Ureter (tissue), 1 donor: ENCODE measurements at regions not wholly inside any gene's neighbourhood (a gene's known extent, or its start where the extent isn't known, plus 50 kb on each side); places are given as distances from the start of the nearest gene placed in this dataset.
"Not testable (repeated sequence)": the region's sequence is repeated elsewhere in the genome, so short reads cannot be mapped to it uniquely, and the experiment has no call there.

Experiments
- DNase-seq: peaks from one replicate; pipeline ENCODE4 v3.0.0-alpha.2; 2020; ENCODE audit warnings: low spot score
- donor health status: DM: yes; HTN: yes; CAD: no.

DNA sequence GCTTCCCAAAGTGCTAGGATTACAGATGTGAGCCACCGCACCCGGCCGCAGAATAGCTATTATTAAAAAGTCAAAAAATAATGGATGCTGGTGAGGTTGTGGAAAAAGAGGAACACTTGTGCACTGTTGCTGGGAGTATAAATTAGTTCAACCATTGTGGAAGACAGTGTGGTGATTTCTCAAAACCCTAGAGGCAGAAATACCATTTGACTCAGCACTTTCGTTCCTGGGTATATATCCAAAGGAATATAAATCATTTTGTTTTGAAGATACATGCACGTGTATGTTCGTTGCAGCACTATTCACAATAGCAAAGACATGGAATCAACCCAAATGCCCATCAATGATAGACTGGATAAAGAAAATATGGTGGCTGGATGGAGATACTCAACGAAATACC lies 132.1 kb upstream of the MED13 start:
- DNase-seq = not testable (repeated sequence)

DNA sequence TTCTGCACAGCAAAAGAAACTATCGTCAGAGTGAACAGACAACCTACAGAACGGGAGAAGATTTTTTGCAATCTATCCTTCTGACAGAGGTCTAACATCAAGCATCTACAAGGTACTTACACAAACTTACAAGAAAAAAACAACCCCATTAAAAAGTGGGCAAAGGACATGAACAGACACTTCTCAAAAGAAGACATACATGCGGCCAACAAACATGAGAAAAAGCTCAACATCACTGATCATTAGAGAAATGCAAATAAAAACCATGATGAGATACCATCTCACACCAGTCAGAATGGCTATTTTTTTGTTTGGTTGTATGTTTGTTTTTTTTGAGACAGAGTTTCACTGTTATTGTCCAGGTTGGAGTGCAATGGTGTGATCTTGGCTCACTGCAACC lies 131.5 kb upstream of the MED13 start:
- not testable (repeated sequence) for DNase-seq

DNA sequence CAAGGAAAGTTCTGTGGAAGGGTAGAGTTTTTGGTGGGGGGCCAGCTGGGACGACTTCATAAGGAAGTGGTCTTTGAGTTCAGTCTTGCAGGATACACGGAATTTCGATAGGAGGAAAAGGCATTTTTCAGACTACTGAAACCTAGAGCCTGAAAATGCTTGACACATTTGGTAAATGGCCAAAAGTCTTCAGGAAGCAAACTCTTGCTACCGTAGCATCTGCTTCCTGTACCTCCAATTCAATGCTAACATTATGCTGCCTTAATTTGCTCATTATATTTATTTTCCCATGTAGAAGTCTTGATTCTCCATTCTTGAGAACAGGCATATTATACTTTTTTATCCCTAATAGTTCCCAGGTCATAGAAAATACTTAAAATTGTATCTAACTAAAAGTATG lies 129.3 kb upstream of the MED13 start:
- no peak for DNase-seq

DNA sequence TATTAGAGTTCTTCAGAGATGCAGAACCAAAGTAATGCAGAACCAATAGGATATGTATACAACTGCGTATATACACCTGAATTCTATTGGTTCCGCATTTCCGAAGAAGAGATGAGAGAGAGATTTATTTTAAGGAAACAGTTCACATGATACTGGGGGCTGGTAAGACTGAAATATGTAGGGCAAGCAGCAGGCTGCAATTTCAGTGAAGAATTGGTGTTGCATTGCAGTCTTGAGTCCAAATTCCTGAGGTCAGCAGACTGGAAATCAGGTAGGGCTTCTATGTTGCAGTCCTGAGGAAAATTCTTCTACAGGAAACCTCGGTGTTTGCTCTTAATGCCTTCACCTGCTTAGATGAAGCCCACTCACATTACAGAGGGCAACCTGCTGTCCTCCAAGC lies 128.2 kb upstream of the MED13 start:
- DNase-seq = no peak

DNA sequence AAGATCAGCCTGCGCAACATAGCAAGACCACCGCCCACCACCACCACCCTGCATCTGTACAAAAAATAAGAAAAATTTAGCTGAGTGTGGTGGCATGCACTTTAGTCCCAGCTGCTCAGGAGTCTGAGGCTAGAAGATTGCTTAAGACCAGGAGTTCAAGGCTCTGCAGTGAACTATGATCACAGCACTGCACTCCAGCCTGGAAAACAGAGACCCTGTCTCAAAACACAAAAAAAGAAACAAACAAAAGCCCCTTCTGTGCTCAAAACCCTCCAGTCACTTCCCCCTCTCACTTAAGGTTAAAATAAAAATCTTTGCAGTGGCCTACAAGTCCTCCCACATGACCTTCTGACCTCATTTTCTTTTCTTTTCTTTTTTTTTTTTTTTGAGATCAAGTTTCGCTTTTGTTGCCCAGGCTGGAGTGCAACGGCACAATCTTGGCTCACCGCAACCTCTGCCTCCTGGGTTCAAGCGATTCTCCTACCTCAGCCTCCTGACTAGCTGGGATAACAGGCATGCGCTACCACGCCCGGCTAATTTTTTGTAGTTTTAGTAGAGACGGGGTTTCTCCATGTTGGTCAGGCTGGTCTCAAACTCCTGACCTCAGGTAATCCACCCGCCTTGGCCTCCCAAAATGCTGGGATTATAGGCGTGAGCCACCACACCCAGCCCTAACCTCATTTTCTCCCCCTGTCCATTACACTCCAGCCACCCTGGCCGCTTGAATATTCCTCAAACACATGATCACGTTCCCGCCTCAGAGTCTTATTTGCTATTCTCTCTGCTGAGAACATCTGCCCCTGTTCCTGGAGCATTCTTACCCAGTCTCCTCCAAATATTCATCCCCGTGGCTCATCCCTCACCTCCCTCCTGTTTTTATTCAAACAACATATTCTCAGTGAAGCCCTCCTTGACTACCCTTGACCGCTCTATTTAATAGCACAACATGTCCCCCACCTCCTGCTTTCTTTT lies 126.6 kb upstream of the MED13 start:
- DNase-seq = no peak

DNA sequence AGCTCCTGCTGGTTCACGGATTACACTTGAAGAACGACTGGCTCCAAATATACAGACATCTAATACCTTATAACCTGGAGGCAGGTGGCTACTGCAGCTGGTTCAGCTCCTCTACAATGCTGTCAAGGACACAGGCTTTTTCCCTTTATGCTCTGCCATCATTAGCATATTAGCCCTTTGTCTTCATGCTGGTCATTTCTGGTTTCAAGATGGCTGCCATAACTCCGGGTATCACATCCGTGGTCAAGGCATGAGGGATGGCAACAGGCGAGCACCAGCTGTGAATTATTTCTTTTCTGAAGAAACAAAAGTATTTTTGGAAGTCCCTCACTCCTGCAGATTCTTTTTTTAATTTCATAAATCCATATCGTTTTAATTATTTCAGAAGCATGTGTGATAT lies 124.3 kb upstream of the MED13 start:
- DNase-seq = no peak

DNA sequence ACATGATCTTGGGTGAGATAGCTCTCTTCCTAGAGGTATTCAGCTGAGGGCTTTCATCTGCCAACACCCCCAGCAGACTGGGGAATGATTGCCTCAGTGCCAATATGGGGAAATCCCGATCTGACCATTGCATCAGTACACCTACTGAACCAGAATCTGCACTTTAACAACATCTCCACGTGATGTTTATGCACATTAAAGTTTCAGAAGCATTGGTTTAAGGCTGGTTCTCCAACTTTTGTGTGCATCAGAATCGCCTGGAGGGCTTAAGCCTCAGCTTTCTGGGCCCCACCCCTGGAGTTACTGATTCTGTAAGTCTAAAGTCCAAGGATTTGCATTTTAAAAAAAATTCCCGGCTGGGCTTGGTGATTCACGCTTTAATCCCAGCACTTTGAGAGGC lies 123.6 kb upstream of the MED13 start:
- DNase-seq = no peak

DNA sequence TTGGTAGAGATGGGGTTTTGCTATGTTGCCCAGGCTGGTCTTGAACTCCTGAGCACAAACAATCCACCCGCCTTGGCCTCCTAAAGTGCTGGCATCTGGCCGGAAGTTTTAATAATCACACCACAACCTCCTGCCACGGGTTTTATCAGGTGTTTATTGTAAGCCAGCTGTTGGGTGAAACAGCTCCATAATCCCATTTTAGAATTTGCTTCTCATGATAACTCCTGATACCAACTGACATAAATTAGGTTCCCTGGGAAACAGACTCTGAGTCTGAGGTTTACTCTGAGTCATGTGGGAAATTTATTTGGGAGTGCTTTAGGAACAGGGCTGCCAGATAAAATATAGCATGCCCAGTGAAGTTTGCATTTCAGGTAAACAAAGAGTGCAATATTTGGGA lies 122.6 kb upstream of the MED13 start:
- no peak for DNase-seq

DNA sequence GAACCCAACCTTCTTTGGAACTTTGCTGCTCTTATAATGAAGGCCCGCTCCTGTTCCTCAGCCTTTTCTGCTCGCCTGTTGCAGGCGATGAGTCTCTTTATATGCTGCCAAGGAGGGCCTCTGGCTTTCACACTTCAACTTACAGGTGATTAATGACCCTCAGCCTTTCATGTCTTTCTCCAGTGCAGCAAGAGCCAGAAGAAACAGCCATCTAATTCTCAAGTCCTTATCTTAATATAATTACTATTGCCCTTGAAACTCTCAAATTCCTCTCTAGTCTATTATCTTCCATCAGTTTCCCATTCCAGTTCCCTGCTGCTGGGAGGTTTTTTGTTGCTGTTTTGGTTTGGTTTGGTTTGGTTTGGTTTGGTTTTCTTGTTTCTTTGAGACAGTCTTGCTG lies 121.8 kb upstream of the MED13 start:
- DNase-seq = no peak

DNA sequence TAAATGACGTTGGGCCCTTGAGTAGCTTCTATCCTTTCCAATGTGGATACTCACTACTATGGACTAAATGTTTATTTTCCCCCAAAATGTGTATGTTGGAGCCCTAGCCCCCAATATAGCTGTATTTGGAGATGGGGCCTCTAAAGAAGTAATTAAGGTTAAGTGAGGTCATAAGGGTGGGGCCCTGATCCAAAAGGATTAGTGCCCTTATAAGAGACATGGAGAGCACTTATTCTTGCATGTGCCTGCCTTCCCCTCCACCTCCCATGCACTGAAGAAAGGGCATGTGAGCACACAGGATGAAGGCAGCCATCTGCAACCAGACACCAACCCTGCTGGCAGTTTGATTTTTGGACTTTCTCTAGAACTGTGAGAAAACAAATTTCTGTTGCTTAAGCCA lies 115.7 kb upstream of the MED13 start:
- no peak for DNase-seq

DNA sequence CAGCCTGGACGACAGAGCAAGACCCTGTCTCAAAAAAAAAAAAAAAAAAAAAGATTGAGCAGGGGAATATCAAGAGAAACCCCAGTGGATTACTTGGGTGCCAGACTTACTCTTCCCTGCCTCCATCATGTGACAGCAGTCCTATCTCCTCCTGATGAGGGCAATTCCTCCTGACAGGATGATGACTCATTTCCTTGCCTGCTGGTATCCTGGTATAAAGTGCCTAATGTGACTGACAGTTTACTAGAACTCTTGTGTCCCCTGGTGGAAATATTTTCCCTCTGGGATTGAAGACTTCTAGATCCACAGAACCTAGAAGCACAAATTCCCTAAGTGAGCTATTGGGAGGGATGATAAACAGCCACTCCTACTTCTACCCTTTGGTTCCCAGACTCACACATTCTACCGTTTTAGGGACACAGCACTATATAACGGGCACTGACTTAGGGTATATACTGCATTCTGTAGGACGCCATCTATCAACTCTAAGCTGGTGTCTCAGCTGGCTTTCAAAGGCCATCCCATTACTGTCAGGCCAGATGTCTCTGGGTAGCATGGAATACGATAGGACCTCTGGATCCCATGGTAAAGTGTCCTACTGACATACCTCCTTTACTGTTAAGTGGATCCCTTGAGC lies 114.6 kb upstream of the MED13 start:
- DNase-seq = no peak

DNA sequence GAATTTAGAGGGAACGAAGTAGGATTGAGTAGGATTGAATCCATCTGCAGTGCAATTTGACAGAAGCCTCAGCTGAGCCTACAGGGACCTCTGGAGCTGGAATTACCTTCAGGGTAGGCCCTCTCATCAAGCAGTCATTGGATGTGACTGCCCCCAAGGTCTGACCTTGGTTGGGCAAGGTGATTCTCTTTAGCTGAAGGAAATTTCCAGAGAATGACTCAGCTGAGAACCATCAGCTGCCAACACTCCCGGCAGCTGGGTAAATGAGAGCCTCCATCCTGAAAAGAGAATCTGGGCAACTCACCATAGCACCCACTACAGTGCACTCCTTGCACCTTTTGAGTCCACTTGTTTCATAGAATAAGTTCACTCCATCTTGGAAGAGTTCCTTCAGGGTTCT lies 113.5 kb upstream of the MED13 start:
- DNase-seq = no peak

DNA sequence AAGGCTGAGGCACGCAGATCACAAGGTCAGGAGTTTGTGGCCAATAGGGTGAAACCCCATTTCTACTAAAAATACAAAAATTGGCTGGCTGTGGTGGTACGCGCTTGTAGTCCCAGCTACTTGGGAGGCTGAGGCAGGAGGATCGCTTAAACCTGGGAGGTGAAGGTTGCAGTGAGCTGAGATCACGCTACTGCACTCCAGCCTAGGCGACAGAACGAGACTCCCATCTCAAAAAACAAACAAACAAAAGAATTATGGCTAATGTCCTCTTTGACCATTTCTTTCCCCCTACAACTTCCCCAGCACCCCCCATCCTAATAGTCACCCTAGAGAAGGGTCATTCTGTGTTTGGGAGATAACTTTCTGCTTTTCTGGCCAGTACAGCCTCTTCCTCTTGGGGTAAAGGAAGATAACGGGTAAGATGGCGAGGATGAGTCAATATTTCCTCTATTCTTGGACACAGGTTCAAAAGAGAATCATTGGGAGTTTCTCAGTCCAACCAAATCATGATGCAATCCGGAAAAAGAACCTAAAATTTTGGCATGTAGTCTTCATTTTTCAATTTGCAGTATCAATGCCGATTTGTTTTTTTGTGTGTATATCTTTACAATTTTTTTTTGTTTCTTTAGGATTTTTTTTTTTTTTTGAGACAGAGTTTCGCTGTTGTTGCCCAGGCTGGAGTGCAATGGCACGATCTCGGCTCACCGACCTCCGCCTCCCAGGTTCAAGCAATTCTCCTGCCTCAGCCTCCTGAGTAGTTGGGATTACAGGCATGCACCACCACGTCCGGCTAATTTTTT lies 107.6 kb upstream of the MED13 start:
- no peak for DNase-seq

DNA sequence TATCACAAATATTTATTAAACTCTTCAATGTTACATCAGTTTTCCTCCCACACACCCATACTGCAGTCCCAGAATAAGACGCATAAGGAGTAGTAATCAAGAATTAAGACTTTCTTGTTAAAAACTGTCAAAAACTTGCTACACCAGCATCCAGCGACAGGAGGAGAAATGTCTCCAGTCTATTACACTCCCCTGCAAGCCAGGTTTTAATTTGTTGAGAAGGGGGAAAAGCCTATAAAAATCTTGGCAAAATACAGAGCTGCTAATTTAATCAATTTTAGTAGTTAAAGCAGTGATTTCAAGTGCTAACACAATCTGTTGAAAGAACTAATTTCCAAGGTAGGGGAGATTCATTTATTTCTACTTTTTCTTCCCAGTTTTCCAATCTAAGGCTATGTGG lies 102.0 kb upstream of the MED13 start:
- DNase-seq = no peak

DNA sequence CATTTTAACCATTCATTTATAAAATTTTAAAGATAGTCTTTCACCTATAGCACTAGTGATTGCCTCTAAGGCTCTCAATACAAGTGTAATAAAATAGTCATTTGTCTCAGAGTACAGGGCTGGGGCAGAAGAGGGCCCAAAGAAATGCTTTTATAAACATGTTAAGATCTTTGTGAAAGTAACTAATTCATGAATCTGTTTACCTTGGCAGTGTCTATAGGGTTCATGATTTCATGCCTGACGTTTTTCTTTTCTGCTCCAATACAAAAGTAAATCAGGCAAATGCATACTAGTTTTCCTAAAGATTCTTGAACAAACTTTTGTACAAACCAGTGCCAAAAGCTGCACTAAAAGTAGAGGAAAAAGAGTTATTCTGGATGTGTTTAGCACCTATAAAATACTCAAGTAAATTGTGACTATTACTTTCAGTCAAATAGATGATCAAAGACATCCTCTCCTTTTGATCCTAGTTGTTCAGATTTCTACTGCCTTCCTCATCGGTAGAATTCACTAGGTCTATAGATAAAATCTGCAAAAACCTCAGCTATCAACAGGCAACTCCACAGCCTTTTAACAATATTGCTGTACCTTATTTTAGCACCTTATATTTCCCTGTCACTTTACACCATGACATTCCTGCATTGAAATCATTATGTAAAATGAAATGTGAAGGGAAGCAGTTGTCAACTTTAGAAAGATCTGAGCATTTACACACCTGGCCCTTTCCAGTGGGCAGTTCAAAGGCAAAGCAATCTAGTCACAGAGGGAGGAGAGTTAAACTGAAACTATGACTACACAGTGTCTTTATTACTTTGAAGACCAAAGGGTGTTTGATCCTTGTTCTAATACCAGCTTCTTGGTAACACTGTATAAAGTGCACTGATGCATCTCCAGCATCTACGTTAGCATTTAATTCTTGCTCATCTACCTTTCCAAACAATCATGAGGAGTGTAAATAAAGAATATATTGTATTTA lies 100.0 kb upstream of the MED13 start:
- DNase-seq = no peak

DNA sequence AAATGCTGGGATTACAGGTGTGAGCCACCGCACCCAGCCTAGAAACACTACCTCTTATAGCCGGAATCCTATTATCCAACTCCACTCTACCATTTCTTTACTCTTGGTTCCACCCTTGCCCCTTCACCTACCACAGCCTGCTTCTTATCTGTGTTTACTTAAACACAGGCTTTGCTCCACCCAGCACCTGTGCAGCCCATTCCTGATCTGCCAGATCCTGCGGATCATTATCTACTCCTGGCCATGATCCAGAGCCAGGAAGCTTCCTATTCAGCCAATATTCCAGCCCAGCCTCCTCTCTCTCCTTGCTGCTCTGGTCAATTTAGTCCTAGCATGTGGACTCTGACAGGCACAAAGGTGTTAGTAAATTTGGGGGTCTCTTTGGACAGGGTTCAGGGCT lies 98.8 kb upstream of the MED13 start:
- peak; percentile 49 for DNase-seq

DNA sequence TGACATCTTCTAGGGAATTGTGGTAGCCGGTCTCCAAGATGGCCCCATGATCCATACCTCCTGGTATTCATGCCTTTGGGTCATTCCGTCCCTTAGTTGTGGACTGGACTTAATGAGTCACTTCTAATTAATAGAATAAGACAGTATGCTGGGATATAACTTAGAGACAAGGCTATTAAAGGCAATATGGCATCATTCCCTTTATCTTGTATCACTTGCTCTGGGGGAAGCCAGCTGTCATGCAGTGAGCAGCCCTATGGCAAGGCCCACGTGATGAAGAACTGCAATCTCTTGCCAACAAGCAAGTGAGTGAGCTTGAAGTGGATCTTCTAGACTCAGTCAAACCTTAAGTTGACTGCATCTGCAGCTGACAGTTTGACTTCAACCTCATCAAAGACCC lies 97.8 kb upstream of the MED13 start:
- no peak for DNase-seq

DNA sequence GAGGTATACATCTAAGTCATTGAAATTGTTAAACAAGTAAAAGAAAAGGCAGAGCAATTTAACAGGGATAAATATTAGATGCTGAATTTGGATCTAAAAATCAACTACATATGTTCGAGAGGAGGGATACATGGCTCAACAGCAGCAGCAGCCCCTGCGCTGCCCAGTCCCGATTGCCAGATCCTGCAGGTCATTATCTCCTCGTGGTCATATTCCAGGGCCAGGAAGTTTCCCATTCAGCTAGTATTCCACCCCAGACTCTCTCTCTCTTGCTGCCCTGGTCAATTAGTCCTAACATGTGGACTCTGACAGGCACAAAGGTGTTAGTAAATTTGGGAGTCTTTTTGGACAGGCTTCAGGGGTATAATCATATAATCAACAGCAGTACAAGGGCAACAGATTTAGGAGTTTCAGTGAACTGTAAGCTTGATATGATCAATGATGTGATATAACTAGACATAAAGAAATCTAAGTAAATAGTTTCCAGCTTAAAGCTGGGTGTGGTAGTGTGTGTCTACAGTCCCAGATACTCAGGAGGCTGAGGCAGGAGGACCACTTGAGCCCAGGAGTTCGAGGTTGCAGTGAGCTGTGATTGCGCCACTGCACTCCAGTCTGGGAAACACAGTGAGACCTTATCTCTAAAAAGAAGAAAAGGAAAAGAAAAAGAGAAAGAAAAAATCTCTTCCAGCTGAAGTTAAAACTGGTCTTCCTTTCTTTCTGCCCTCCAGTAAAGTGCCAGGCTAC lies 96.5 kb upstream of the MED13 start:
- DNase-seq = no peak

DNA sequence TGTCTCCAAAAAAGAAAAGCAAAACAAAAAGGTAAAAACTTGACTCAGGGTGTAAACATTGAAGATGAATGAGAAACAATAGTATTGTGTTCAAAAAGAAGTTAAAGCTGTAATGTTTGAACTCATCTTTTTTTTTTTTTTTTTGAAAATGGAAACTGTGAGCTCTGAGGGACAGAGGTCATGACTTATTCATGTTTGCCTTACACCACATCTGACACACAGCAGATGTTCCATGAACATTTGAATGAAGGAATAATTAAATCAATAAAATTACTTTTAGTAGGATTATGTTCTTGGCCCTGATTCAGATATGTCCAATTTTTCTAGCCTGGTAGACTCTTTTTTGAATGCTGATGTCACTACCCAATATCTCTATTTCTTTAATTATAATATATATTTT lies 95.7 kb upstream of the MED13 start:
- DNase-seq = no peak

DNA sequence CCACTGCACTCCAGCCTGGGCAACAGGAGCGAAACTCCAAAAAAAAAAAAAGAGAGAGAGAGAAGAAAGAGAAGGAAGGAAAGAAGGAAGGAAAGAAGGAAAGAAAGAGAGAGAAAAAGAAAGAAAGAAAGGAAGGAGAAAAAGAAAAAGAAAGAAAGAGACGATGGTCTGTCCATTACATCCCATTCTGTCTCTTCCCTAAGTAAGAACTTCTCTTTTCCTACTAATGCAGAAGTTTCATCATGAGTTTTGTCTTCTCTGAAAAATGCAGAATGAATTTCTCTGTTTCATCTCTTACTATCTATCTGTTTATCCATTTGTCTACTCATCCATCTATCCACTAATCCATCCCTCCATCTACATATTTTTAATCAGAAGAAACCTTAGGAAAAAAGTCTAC lies 94.9 kb upstream of the MED13 start:
- DNase-seq = no peak

DNA sequence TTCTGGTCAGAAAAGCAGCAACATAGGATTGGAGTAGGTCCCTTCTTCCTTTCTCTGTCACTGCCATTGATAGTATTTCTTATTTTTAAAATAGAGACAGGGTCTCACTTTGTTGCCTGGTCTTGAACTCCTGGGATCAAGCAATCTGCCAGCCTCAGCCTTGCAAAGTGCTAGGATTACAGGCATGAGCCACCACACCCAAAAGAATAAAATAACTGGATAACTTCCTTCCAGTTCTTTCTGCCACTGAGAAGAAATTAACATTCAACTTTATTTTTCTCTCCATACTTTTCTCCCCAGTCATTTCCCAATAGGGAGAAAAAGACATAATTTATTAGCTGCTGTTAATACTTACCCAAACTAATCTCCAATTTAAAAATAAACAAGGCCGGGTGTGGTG lies 91.9 kb upstream of the MED13 start:
- DNase-seq = no peak
